Left kidney (tissue), 1 donor: ENCODE measurements at regions not wholly inside any gene's neighbourhood (a gene's known extent, or its start where the extent isn't known, plus 50 kb on each side); places are given as distances from the start of the nearest gene placed in this dataset.
A peak's percentile ranks its signal among the peaks of the same experiment; 100 is the strongest.

Source experiments
- DNase-seq: peaks from one replicate; pipeline ENCODE4 v3.0.0-alpha.2; 2013

- no peak for DNase-seq
Observed at GRCh38 chr6:154561750-154562149, 51.3 kb upstream of the CNKSR3 start.

GRCh38 chr6:154565331-154565730, 54.8 kb upstream of the CNKSR3 start:
- no peak for DNase-seq

- DNase-seq, result no peak
Observed at GRCh38 chr6:154566866-154567265, 56.4 kb upstream of the CNKSR3 start.

- DNase-seq, result no peak
Observed at GRCh38 chr6:154567695-154568220, 57.3 kb upstream of the CNKSR3 start.

- DNase-seq, result no peak
Observed at GRCh38 chr6:154569156-154569862, 58.8 kb upstream of the CNKSR3 start.

GRCh38 chr6:154570505-154570904, 60.0 kb upstream of the CNKSR3 start:
- DNase-seq, result no peak

- no peak for DNase-seq
Observed at GRCh38 chr6:154572556-154572955, 62.1 kb upstream of the CNKSR3 start.

- no peak for DNase-seq
Observed at GRCh38 chr6:154578004-154578559, 67.6 kb upstream of the CNKSR3 start.

GRCh38 chr6:154579046-154579445, 68.6 kb upstream of the CNKSR3 start:
- DNase-seq, result no peak

GRCh38 chr6:154579485-154579884, 69.0 kb upstream of the CNKSR3 start:
- no peak for DNase-seq

- no peak for DNase-seq
Observed at GRCh38 chr6:154580397-154581135, 70.1 kb upstream of the CNKSR3 start.

GRCh38 chr6:154582696-154583095, 72.2 kb upstream of the CNKSR3 start:
- no peak for DNase-seq

GRCh38 chr6:154583546-154584188, 73.2 kb upstream of the CNKSR3 start:
- DNase-seq, result no peak

GRCh38 chr6:154590756-154591155, 80.3 kb upstream of the CNKSR3 start:
- no peak for DNase-seq

- no peak for DNase-seq
Observed at GRCh38 chr6:154591234-154591633, 80.7 kb upstream of the CNKSR3 start.

- DNase-seq, result no peak
Observed at GRCh38 chr6:154592199-154592860, 81.8 kb upstream of the CNKSR3 start.

GRCh38 chr6:154593122-154593521, 82.6 kb upstream of the CNKSR3 start:
- peak; percentile 54 for DNase-seq

GRCh38 chr6:154594496-154595198, 84.2 kb upstream of the CNKSR3 start:
- DNase-seq, result no peak

GRCh38 chr6:154595538-154595937, 85.1 kb upstream of the CNKSR3 start:
- no peak for DNase-seq

- DNase-seq, result no peak
Observed at GRCh38 chr6:154596009-154596408, 85.5 kb upstream of the CNKSR3 start.

- no peak for DNase-seq
Observed at GRCh38 chr6:154596701-154597100, 86.2 kb upstream of the CNKSR3 start.
